Caco-2 (cell line): ENCODE measurements at regions not wholly inside any gene's neighbourhood (a gene's known extent, or its start where the extent isn't known, plus 50 kb on each side); places are given as distances from the start of the nearest gene placed in this dataset.

Experiments used
- BruUV-seq: library from RNA; stranded (reverse); fragments of 400-500 nt; replicated peaks from 2 replicates; lab custom pipeline; 2021; lab: Mats Ljungman, UMichigan
- CTCF ChIA-PET: fragments of 300-600 bp; sonication (Branson Sonifier 250); formaldehyde crosslinking; loops from one replicate; lab custom pipeline; 2022; ENCODE audit warnings: antibody characterized with exemption; lab: Charles Lee
- POLR2A ChIA-PET: fragments of 300-600 bp; sonication (Branson Sonifier 250); formaldehyde crosslinking; loops from one replicate; lab custom pipeline; 2022; ENCODE audit warnings: antibody characterized with exemption; lab: Charles Lee
- DNase-seq, 2 experiments: peaks; one replicate each; pipeline versions ENCODE4 v3.0.0 to v3.0.0-alpha.2; 2020 to 2022
- H3K27me3 ChIP-seq: replicated peaks from 2 replicates; pipeline ENCODE4 v1.6.0; 2011; ENCODE audit warnings: low read length; ENCODE audit not compliant: control insufficient read depth, insufficient read depth
- H3K36me3 ChIP-seq: 2 replicates; pipeline ENCODE4 v1.5.1; 2011; ENCODE audit warnings: low read length; ENCODE audit not compliant: control insufficient read depth, insufficient read depth
- H3K4me1 ChIP-seq: fragments of 250-450 bp; sonication (Bioruptor Pico); 2 replicates; pipeline ENCODE4 v1.5.1; 2020; ENCODE audit warnings: mild to moderate bottlenecking
- H3K4me3 ChIP-seq: 2 replicates; pipeline ENCODE4 v1.5.1; 2011; ENCODE audit warnings: low read depth, mild to moderate bottlenecking, control low read depth, low read length
- H3K9me3 ChIP-seq: fragments of 250-450 bp; sonication (Bioruptor Pico); 2 replicates; pipeline ENCODE4 v1.5.1; 2020; ENCODE audit warnings: mild to moderate bottlenecking, moderate library complexity
- H3K27ac Mint-ChIP-seq: one replicate; pipeline ENCODE4 v1.8.0; 2022; ENCODE audit warnings: mixed read lengths; ENCODE audit not compliant: unreplicated experiment
- H3K27me3 Mint-ChIP-seq: one replicate; pipeline ENCODE4 v1.8.0; 2022; ENCODE audit warnings: mixed read lengths; ENCODE audit not compliant: insufficient read depth, unreplicated experiment
- H3K36me3 Mint-ChIP-seq: one replicate; pipeline ENCODE4 v1.8.0; 2022; ENCODE audit warnings: mild to moderate bottlenecking, mixed read lengths; ENCODE audit not compliant: insufficient read depth, unreplicated experiment
- H3K4me1 Mint-ChIP-seq: one replicate; pipeline ENCODE4 v1.8.0; 2022; ENCODE audit warnings: low read depth, mixed read lengths; ENCODE audit not compliant: unreplicated experiment
- H3K4me3 Mint-ChIP-seq: one replicate; pipeline ENCODE4 v1.8.0; 2022; ENCODE audit warnings: mild to moderate bottlenecking, moderate library complexity, mixed read lengths; ENCODE audit not compliant: unreplicated experiment
- H3K9me3 Mint-ChIP-seq: one replicate; pipeline ENCODE4 v1.8.0; 2022; ENCODE audit warnings: mixed read lengths; ENCODE audit not compliant: unreplicated experiment
- intact Hi-C: fragments of 100-400 bp; cut with micrococcal nuclease; formaldehyde crosslinking; loops from one replicate; pipeline ENCODE4 v1.10.0; 2022; ENCODE audit not compliant: unreplicated experiment
- TF ChIP-seq, protein P1 (sequence below), 2 experiments: fragments of 200-600 bp in 1 of 2; IDR thresholded peaks; 1 replicate in 1 of 2; 2 replicates in 1 of 2; pipeline versions ENCODE4 v1.5.1 to v1.8.0; 2011 to 2022; ENCODE audit warnings: antibody characterized with exemption in 1 of 2, control low read depth in 1 of 2, inconsistent platforms in 1 of 2, low read depth in 1 of 2, low read length in 1 of 2, mild to moderate bottlenecking in 1 of 2, moderate library complexity in 1 of 2; ENCODE audit not compliant: insufficient read depth in 1 of 2, severe bottlenecking in 1 of 2, unreplicated experiment in 1 of 2

DNA sequence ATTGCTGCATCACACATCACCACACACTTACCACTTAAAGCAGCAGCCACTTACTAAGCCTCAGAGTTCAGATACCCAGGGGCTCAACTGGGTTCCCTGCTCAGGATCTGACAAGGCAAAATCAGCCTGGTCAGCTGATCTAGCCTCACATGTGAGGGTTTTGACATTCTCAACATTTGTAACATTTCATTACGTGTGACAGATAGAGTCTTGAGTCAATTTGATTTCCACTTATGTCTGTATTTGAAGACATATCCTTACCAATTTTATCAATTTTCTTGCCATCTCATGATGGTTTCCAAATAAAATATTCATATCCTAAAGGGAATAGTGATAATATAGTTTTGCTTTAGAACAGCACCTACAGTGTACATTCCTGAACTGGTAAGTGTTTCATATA, 494.7 kb upstream of the PFKP start:
- Histone ChIP-seq H3K4me3 (no peak overlapping the region), H3K4me1 (no peaks in the 10 kb centered on the region), H3K36me3 (no peaks in the 10 kb centered on the region), H3K9me3 (no peaks in the 10 kb centered on the region), H3K27me3 (no peaks in the 10 kb centered on the region)
- Mint-ChIP-seq H3K4me1 (no peaks in the 10 kb centered on the region), H3K27ac (no peak overlapping the region), H3K36me3 (no peaks in the 10 kb centered on the region), H3K27me3 (peaks cover 9% of the 10 kb centered on the region), H3K9me3 (no peaks in the 10 kb centered on the region), H3K4me3 (no peak overlapping the region)
- DNase-seq: no peak
- TF ChIP-seq, protein P1, sequence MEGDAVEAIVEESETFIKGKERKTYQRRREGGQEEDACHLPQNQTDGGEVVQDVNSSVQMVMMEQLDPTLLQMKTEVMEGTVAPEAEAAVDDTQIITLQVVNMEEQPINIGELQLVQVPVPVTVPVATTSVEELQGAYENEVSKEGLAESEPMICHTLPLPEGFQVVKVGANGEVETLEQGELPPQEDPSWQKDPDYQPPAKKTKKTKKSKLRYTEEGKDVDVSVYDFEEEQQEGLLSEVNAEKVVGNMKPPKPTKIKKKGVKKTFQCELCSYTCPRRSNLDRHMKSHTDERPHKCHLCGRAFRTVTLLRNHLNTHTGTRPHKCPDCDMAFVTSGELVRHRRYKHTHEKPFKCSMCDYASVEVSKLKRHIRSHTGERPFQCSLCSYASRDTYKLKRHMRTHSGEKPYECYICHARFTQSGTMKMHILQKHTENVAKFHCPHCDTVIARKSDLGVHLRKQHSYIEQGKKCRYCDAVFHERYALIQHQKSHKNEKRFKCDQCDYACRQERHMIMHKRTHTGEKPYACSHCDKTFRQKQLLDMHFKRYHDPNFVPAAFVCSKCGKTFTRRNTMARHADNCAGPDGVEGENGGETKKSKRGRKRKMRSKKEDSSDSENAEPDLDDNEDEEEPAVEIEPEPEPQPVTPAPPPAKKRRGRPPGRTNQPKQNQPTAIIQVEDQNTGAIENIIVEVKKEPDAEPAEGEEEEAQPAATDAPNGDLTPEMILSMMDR (IDR thresholded peaks at IDR 0.05; ENCODE audit: insufficient read depth in 1 of 2, low read depth in 1 of 2, low read length in 1 of 2, severe bottlenecking in 1 of 2, unreplicated experiment in 1 of 2): no peak
- POLR2A ChIA-PET: no interaction called here
- CTCF ChIA-PET: no interaction called here
- intact Hi-C loops: no loop called here
- no TSS peak for BruUV-seq

DNA sequence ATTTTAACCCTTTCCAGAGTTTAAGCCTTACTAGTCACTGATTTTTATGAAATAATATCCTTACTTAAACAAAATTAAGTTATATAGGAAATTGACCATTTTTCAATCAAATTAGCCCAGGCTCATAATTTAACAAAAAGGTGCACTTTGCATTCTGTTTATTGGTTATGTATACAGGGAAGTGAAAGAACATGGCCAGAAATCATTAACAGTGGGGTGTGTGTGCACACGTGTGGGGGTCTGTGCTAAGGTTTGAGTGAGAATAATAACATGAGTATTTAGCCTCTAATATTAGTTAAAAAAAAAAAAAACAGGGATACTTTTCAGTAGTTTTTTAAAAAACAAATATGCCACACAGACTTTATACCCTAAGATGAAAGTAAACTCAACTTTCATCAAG, 510.5 kb upstream of the PFKP start:
- H3K27me3 ChIP-seq: peaks cover 1% of the 10 kb centered on the region; the same call in 1 of the 2 replicates
- no peak for DNase-seq
- H3K36me3 ChIP-seq: no peaks in the 10 kb centered on the region
- Mint-ChIP-seq H3K27ac (no peak overlapping the region), H3K36me3 (no peaks in the 10 kb centered on the region), H3K4me1 (no peaks in the 10 kb centered on the region), H3K4me3 (no peak overlapping the region), H3K27me3 (peaks cover 1% of the 10 kb centered on the region), H3K9me3 (no peaks in the 10 kb centered on the region)
- TF ChIP-seq, protein P1 (IDR thresholded peaks at IDR 0.05; ENCODE audit: insufficient read depth in 1 of 2, low read depth in 1 of 2, low read length in 1 of 2, severe bottlenecking in 1 of 2, unreplicated experiment in 1 of 2): no peak
- H3K4me3 ChIP-seq: no peak overlapping the region
- ChIA-PET POLR2A (no interaction called here), CTCF (no interaction called here)
- intact Hi-C loops: no loop called here
- BruUV-seq: no TSS peak
- no peaks in the 10 kb centered on the region for H3K4me1 ChIP-seq
- H3K9me3 ChIP-seq: no peaks in the 10 kb centered on the region

DNA sequence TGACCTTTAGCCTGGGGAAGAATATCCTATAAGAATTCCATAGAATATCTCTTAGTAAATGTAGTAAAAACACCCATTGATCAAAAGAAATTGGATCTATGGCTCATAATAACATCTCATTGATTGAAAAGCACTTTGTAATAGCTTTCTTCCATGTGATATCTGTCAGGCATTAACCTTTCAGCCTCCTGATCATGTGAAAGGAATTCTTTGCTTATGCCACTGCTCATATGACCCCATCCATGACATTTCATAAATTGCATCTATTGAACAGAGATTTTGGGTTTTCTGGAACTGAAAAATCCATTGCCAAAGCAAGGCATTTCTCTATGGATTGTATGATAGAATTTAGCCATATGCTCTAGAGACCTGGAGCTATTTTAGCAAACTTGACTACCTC, 519.3 kb upstream of the PFKP start:
- intact Hi-C loops: no loop called here
- TF ChIP-seq, protein P1 (IDR thresholded peaks at IDR 0.05; ENCODE audit: insufficient read depth in 1 of 2, low read depth in 1 of 2, low read length in 1 of 2, severe bottlenecking in 1 of 2, unreplicated experiment in 1 of 2): no peak
- Mint-ChIP-seq H3K4me1 (no peaks in the 10 kb centered on the region), H3K27ac (no peak overlapping the region), H3K9me3 (no peaks in the 10 kb centered on the region), H3K27me3 (peaks cover 10% of the 10 kb centered on the region), H3K36me3 (no peaks in the 10 kb centered on the region), H3K4me3 (no peak overlapping the region)
- Histone ChIP-seq H3K36me3 (no peaks in the 10 kb centered on the region), H3K9me3 (no peaks in the 10 kb centered on the region), H3K4me1 (no peaks in the 10 kb centered on the region), H3K4me3 (no peak overlapping the region), H3K27me3 (peaks cover 1% of the 10 kb centered on the region; the same call in 1 of the 2 replicates)
- CTCF ChIA-PET: no interaction called here
- no peak for DNase-seq
- POLR2A ChIA-PET: no interaction called here
- BruUV-seq: no TSS peak
